ENCODE measurements at regions not wholly inside any gene's neighbourhood (a gene's known extent, or its start where the extent isn't known, plus 50 kb on each side); places are given as distances from the start of the nearest gene placed in this dataset.

DNA sequence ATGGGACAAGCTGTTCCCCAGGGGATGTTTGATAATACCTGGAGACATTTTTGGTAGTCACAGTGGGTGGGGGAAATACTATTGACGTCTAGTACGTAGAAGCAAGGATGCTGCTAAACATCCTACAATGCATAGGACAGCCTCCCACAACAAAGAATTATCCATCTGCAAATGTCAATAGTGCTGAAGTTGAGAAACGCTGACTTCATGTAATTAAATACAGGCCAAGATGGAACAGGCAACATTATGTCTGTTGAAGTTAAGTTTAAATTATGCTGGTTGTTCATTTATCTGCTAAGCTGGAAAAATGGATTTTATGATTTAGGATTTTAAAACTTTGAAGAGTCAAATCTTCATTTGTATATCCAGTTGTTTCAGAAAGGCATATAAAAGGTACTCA is 341.2 kb upstream of the DYNLRB2 start:
- H3K36me3 Mint-ChIP-seq (ENCODE audit: low read depth): no peaks in the 10 kb centered on the region
- H3K9me3 Mint-ChIP-seq: no peaks in the 10 kb centered on the region
- H3K27ac Mint-ChIP-seq: no peak overlapping the region
- intact Hi-C loops (cut with micrococcal nuclease): loop anchor here (2.0 kb wide), 1 partner anchor 73 kb away; no protein-coding TSS in a partner anchor
- no peak overlapping the region for H3K4me3 Mint-ChIP-seq (ENCODE audit: low read depth)
- H3K4me1 Mint-ChIP-seq (ENCODE audit: low read depth): peaks cover 2% of the 10 kb centered on the region
- DNase-seq (ENCODE audit: low spot score): no peak
- H3K27me3 Mint-ChIP-seq (ENCODE audit: low read depth): no peaks in the 10 kb centered on the region

DNA sequence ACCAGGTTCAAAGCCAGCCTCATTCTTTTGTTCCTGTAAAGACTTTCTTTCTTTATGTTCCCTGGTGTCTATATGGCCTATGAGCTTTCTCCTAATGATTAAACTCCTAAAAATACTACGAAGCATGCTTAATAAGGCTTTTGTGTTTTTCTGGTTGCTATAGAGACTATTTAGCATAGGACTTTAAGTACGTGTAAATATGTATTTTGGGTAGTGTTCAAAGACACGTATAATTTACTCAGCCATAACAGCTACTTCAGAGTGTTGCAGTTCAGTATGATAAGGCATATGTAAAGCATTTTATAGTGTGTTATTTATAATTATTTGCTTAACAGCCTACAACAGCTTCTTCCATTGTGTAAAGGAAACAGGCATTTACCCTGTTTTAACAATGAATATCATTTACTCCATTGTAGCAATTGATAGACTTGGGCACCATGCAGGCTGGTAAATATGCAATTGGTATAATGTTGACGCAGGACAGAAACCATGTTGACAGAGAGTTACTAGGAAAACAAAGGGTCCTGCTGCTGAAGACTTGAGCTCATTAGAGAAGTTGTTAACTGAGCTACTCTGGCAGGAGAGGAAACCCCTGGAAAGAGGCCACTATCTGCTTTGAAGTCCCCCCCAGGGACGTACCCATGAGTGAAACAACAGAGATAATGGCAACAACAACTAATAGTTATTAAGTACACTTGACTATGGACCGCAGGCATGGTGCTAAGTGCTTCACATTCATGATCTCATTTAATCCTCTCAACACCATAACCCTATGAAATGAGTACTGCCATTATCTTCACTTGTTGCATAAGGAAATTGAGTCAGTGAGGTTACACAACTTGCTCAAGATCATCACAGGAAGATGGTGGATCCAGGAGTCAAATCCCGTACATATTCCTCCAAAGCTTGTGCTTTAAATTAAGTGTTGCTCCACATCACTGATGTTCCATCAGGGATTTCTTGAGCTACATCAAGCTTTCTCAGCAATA is 342.2 kb upstream of the DYNLRB2 start:
- Mint-ChIP-seq H3K4me1 (ENCODE audit: low read depth) (peaks cover 2% of the 10 kb centered on the region), H3K9me3 (no peaks in the 10 kb centered on the region), H3K4me3 (ENCODE audit: low read depth) (no peak overlapping the region), H3K27ac (no peak overlapping the region), H3K36me3 (ENCODE audit: low read depth) (no peaks in the 10 kb centered on the region), H3K27me3 (ENCODE audit: low read depth) (no peaks in the 10 kb centered on the region)
- no peak for DNase-seq (ENCODE audit: low spot score)
- intact Hi-C loops (cut with micrococcal nuclease): loop anchor here (2.0 kb wide), 1 partner anchor 74 kb away; no protein-coding TSS in a partner anchor

DNA sequence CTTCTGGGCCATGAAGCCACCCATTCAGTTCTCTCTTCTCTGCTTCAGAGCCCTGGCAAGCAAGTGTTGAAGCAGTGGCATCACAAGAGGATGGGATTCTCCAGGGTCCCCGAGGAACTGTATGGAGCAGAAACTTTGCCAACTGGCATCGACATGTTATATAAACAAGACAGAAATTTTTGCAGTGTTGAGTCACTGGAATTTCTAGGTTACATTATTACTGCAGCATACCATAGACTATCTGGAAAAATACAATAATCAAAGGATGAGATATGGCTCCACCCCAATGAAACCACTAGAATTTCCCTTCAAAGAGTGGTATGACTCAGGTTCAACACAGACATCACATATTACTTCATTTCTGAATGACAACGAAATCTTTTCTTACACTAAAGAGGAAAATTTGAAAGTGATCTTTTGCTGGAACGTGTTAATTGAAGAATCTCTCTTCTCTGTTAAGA is 343.0 kb upstream of the DYNLRB2 start:
- H3K36me3 Mint-ChIP-seq (ENCODE audit: low read depth): no peaks in the 10 kb centered on the region
- peak overlapping the region; percentile 28 for H3K27ac Mint-ChIP-seq
- H3K4me3 Mint-ChIP-seq (ENCODE audit: low read depth): no peak overlapping the region
- H3K4me1 Mint-ChIP-seq (ENCODE audit: low read depth): peaks cover 2% of the 10 kb centered on the region
- intact Hi-C loops (cut with micrococcal nuclease): loop anchor here (2.0 kb wide), 1 partner anchor 75 kb away; no protein-coding TSS in a partner anchor
- DNase-seq (ENCODE audit: low spot score): no peak
- H3K9me3 Mint-ChIP-seq: no peaks in the 10 kb centered on the region
- H3K27me3 Mint-ChIP-seq (ENCODE audit: low read depth): no peaks in the 10 kb centered on the region

GRCh38 chr16:80191928-80192327 is 348.9 kb upstream of the DYNLRB2 start:
- Mint-ChIP-seq H3K27ac (no peak overlapping the region), H3K27me3 (ENCODE audit: low read depth) (peaks cover 2% of the 10 kb centered on the region), H3K9me3 (no peaks in the 10 kb centered on the region), H3K36me3 (ENCODE audit: low read depth) (no peaks in the 10 kb centered on the region), H3K4me3 (ENCODE audit: low read depth) (no peak overlapping the region), H3K4me1 (ENCODE audit: low read depth) (no peaks in the 10 kb centered on the region)
- intact Hi-C loops (cut with micrococcal nuclease): no loop called here
- no peak for DNase-seq (ENCODE audit: low spot score)

DNA sequence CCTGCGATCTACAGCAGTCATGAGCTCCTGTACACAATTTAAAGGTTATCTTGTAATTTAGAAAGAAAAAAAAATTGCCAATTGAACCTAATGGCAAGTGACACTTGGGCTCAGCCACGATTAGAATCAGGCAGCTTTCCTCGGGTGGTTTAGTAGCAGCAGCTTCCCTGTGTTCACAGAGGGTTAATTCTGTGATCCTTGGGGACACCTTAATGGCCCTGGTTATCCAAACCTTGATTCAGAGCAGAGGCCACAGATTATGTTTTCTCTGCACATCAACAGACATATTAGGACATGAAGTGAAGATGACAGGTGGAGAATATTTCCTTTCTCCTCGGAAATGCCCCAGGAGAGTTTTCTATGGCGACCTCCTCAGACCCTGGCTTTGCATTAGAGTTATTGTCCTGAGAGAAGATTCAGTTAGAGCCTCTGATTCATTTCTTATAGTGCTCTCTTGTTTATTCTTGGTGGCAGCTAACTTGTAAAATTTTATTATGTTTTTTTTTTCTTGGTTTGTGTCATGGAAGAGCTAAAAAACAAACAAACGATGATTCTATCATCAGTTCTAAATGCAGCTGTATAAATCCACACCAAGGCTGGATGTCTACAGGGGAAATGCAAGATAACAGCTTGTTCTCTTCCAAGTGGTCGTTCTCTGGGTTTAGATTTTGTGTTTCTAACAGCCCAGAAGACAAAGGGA is 351.2 kb upstream of the DYNLRB2 start:
- Mint-ChIP-seq H3K9me3 (no peaks in the 10 kb centered on the region), H3K4me1 (ENCODE audit: low read depth) (no peaks in the 10 kb centered on the region), H3K36me3 (ENCODE audit: low read depth) (no peaks in the 10 kb centered on the region), H3K27ac (no peak overlapping the region), H3K4me3 (ENCODE audit: low read depth) (no peak overlapping the region), H3K27me3 (ENCODE audit: low read depth) (peaks cover 2% of the 10 kb centered on the region)
- intact Hi-C loops (cut with micrococcal nuclease): no loop called here
- no peak for DNase-seq (ENCODE audit: low spot score)

DNA sequence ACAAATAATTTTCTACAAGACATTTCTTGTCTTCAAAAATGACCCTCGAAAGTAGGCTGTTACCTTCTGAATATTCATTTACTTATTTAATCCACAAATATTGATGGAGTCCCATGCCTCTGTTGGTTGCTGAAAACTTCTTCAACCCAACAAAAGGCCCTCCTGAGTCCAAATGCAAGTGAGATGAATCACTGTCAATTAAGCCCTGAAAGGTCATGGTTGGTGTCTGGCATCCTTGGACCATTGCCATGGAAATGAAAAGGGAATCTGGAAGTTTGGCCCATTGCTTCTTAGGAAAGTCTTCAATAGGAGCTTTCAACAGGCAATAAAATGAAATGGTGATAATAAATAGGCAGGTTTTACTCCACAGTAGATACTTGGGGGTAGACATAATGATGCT is 364.7 kb upstream of the DYNLRB2 start:
- no peak overlapping the region for H3K27ac Mint-ChIP-seq
- DNase-seq (ENCODE audit: low spot score): no peak
- intact Hi-C loops (cut with micrococcal nuclease): no loop called here
- no peaks in the 10 kb centered on the region for H3K4me1 Mint-ChIP-seq (ENCODE audit: low read depth)
- H3K9me3 Mint-ChIP-seq: no peaks in the 10 kb centered on the region
- H3K36me3 Mint-ChIP-seq (ENCODE audit: low read depth): no peaks in the 10 kb centered on the region
- no peak overlapping the region for H3K4me3 Mint-ChIP-seq (ENCODE audit: low read depth)
- H3K27me3 Mint-ChIP-seq (ENCODE audit: low read depth): peaks cover 2% of the 10 kb centered on the region

DNA sequence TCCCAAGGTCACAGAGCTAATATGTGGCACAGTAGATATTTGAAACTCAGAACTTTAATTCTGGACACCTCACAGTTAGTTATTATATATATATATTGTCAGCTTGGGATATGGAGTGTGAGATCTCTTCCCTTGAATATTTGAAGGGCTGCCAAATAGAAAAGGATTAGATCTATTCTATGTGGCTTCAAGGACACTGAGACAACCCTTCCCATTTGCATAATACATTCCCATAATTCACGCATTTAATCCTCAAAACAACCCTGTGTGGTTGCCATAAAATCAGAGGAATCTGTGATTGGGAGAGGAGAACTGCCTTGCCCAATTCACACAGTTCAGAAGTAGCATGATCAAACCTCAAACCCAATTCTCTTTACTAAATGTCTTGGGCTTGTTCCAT is 365.8 kb upstream of the DYNLRB2 start:
- Mint-ChIP-seq H3K27ac (no peak overlapping the region), H3K9me3 (no peaks in the 10 kb centered on the region)
- intact Hi-C loops (cut with micrococcal nuclease): no loop called here

DNA sequence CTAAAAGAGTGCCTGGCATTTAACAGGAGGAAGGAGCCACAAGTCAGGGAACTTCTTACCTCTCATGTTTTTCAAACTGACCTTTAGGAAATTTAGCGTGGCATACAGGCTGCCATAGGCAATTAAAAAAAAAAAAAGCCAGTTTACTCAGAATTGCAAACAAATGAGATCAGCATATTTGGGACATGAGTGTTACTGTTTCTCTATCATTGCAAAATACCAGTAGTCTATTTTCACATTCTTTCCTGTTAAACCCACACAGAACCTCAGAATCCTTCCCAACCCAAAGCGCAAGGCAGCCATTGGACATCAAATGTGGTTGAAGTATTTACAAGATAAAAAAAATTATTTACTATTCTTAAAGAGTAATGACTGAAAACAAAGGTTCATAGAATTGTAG is 366.4 kb upstream of the DYNLRB2 start:
- no peaks in the 10 kb centered on the region for H3K36me3 Mint-ChIP-seq (ENCODE audit: low read depth)
- intact Hi-C loops (cut with micrococcal nuclease): no loop called here
- H3K4me1 Mint-ChIP-seq (ENCODE audit: low read depth): no peaks in the 10 kb centered on the region
- no peak overlapping the region for H3K4me3 Mint-ChIP-seq (ENCODE audit: low read depth)
- DNase-seq (ENCODE audit: low spot score): no peak
- no peak overlapping the region for H3K27ac Mint-ChIP-seq
- H3K27me3 Mint-ChIP-seq (ENCODE audit: low read depth): no peaks in the 10 kb centered on the region
- H3K9me3 Mint-ChIP-seq: no peaks in the 10 kb centered on the region

More for the DNA sequence above, 365.8 kb upstream of the DYNLRB2 start:
- Mint-ChIP-seq H3K36me3 (ENCODE audit: low read depth) (no peaks in the 10 kb centered on the region), H3K4me1 (ENCODE audit: low read depth) (no peaks in the 10 kb centered on the region), H3K27me3 (ENCODE audit: low read depth) (no peaks in the 10 kb centered on the region), H3K4me3 (ENCODE audit: low read depth) (no peak overlapping the region)
- no peak for DNase-seq (ENCODE audit: low spot score)

DNA sequence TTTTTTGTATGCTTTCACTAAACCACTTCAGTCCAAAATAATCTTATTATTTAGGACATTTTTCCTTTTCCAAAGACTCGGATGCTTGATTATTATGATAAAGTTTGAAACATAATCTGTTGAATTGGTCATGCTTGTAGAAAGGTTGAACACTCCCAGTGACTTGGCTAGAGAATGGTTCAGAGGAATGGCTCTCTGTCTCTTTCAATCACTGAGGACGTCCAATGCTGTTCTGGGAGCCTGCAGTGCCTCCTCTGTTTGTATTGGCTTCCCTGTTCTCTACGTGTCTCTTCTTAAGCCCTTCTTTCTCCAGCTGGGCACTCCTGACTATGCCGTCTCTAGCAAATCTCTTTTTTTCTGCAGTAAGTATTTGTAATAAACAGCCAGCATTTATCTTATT is 369.0 kb upstream of the DYNLRB2 start:
- Mint-ChIP-seq H3K9me3 (no peaks in the 10 kb centered on the region), H3K4me3 (ENCODE audit: low read depth) (no peak overlapping the region), H3K4me1 (ENCODE audit: low read depth) (no peaks in the 10 kb centered on the region), H3K27ac (no peak overlapping the region), H3K27me3 (ENCODE audit: low read depth) (no peaks in the 10 kb centered on the region), H3K36me3 (ENCODE audit: low read depth) (no peaks in the 10 kb centered on the region)
- intact Hi-C loops (cut with micrococcal nuclease): no loop called here
- no peak for DNase-seq (ENCODE audit: low spot score)

GRCh38 chr16:80171199-80171598 is 369.6 kb upstream of the DYNLRB2 start:
- no peaks in the 10 kb centered on the region for H3K36me3 Mint-ChIP-seq (ENCODE audit: low read depth)
- H3K4me1 Mint-ChIP-seq (ENCODE audit: low read depth): no peaks in the 10 kb centered on the region

GRCh38 chr16:80167657-80168390 is 373.0 kb upstream of the DYNLRB2 start:
- Mint-ChIP-seq H3K9me3 (no peaks in the 10 kb centered on the region), H3K27ac (no peak overlapping the region), H3K36me3 (ENCODE audit: low read depth) (no peaks in the 10 kb centered on the region), H3K27me3 (ENCODE audit: low read depth) (peaks cover 3% of the 10 kb centered on the region), H3K4me1 (ENCODE audit: low read depth) (no peaks in the 10 kb centered on the region), H3K4me3 (ENCODE audit: low read depth) (no peak overlapping the region)
- intact Hi-C loops (cut with micrococcal nuclease): no loop called here
- DNase-seq (ENCODE audit: low spot score): no peak

More at GRCh38 chr16:80171199-80171598, 369.6 kb upstream of the DYNLRB2 start:
- no peaks in the 10 kb centered on the region for H3K9me3 Mint-ChIP-seq
- peaks cover under 1% of the 10 kb centered on the region for H3K27me3 Mint-ChIP-seq (ENCODE audit: low read depth)
- intact Hi-C loops (cut with micrococcal nuclease): no loop called here
- no peak overlapping the region for H3K27ac Mint-ChIP-seq
- H3K4me3 Mint-ChIP-seq (ENCODE audit: low read depth): no peak overlapping the region
- DNase-seq (ENCODE audit: low spot score): no peak

DNA sequence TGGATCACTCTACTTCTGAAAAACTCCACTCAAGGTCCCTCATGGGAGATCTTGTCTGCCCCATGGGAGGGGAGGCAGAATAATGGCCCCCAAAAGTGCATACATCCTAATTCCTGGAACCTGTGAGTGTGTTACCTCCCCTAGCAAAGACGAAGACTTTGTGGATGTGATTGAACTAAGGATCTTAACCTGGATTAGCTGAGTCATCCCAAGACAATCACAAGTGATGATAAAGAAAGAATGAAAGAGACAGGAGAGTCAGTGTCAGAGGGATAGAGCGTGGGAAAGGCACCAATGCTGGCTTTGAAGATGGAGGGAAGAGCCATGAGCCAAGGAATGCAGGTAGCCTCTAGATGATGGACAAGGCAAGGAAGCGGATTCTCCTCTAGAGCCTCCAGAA is 374.7 kb upstream of the DYNLRB2 start:
- peaks cover 3% of the 10 kb centered on the region for H3K27me3 Mint-ChIP-seq (ENCODE audit: low read depth)
- no peak overlapping the region for H3K27ac Mint-ChIP-seq
- no peaks in the 10 kb centered on the region for H3K36me3 Mint-ChIP-seq (ENCODE audit: low read depth)
- intact Hi-C loops (cut with micrococcal nuclease): no loop called here
- no peaks in the 10 kb centered on the region for H3K9me3 Mint-ChIP-seq
- H3K4me3 Mint-ChIP-seq (ENCODE audit: low read depth): no peak overlapping the region
- H3K4me1 Mint-ChIP-seq (ENCODE audit: low read depth): no peaks in the 10 kb centered on the region
- no peak for DNase-seq (ENCODE audit: low spot score)

Measured in activated T-helper 2 cell treated with anti-CD3 and anti-CD28 coated beads, Interferon-gamma antibody, Interleukin-2, Interleukin-4, amounts not matched to agents 10 μg/mL and 5 μg/mL and 100 μg/mL, durations not matched to agents 14 hours and 24 hours and 36 hours (primary cell).